ENCODE measurements at regions not wholly inside any gene's neighbourhood (a gene's known extent, or its start where the extent isn't known, plus 50 kb on each side); places are given as distances from the start of the nearest gene placed in this dataset.

GRCh38 chr12:89106950-89107349 is 245.4 kb downstream of the DUSP6 start:
- no peak overlapping the region for H3K27ac ChIP-seq
- TF ChIP-seq, protein P1, sequence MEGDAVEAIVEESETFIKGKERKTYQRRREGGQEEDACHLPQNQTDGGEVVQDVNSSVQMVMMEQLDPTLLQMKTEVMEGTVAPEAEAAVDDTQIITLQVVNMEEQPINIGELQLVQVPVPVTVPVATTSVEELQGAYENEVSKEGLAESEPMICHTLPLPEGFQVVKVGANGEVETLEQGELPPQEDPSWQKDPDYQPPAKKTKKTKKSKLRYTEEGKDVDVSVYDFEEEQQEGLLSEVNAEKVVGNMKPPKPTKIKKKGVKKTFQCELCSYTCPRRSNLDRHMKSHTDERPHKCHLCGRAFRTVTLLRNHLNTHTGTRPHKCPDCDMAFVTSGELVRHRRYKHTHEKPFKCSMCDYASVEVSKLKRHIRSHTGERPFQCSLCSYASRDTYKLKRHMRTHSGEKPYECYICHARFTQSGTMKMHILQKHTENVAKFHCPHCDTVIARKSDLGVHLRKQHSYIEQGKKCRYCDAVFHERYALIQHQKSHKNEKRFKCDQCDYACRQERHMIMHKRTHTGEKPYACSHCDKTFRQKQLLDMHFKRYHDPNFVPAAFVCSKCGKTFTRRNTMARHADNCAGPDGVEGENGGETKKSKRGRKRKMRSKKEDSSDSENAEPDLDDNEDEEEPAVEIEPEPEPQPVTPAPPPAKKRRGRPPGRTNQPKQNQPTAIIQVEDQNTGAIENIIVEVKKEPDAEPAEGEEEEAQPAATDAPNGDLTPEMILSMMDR (conservative IDR thresholded peaks at IDR 0.05): no peak

- no peak overlapping the region for H3K27ac ChIP-seq
- TF ChIP-seq, protein P1 (conservative IDR thresholded peaks at IDR 0.05): no peak
Observed at GRCh38 chr12:89105243-89105642, 247.1 kb downstream of the DUSP6 start.

DNA sequence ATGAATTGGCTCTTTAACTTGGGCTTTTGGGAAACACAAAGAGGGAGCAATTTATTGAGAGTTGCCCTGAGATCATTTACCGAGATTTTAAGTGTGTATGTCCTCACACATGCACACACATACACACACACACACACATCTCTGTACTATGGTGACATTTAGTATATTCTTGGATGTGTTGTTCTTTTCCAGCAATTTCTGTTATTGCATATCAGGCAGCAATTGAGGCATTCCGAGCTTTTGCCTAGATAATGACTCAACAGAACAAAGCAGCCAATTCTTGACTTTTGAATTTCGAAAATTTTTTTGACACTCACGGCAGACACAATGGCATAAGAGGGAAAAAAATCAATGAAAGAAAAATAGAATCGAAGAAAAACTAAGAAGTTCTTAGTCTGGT is 248.5 kb downstream of the DUSP6 start:
- TF ChIP-seq, protein P1 (conservative IDR thresholded peaks at IDR 0.05): no peak
- no peak overlapping the region for H3K27ac ChIP-seq

DNA sequence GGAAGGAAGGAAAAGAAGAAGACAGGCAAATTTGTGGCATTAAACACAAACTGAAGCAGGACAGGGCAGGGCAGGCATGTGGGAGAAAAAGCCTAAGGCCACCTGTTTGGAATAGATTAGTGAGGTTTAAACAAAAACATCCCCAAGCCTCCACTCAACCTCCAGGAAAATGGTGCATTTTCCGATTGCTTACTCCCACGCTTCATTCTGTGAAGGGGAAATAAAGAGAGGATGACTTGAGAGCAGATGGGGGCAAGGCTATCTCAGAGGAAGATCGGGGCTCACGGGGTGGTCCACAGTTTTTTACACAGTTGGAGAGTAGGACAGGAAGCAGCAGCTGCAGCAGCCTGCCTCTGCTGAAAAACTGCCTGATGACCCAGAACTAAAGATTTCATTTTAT is 250.9 kb downstream of the DUSP6 start:
- H3K27ac ChIP-seq: no peak overlapping the region
- TF ChIP-seq, protein P1 (conservative IDR thresholded peaks at IDR 0.05): no peak

DNA sequence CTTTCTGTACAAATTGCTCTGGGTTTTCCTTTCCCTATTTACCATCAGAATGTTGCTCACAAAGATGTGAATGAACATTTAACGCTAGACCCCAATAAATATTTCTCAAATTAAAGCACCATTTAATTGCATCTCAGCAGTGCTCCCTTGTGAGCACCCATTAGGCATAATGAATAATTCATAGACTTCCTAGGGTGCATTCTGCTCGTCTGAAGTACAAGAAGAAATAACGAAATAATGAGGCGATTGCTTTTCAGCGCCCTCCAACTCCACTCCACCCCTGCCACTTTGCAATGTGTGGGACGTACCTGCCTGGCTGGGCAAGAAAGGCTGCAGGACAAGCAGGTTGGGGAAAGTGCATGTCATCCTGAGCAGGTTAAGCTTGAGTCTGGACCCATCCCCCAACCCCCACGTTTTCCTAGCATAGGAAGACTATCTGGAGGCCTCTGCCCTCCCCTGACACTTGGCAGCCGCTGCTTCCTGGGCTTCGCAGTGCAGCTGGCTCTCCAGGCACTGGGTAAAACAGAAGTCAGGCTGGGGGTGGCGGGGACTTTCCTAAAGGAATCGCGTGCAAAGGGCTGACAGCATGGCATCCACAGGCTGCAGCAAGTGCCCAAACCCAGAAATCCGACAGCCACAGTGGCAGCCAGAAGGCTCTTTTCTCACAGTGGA is 253.7 kb downstream of the DUSP6 start:
- no peak overlapping the region; the same call in 1 of the 2 replicates for H3K27ac ChIP-seq
- TF ChIP-seq, protein P1 (conservative IDR thresholded peaks at IDR 0.05): no peak

DNA sequence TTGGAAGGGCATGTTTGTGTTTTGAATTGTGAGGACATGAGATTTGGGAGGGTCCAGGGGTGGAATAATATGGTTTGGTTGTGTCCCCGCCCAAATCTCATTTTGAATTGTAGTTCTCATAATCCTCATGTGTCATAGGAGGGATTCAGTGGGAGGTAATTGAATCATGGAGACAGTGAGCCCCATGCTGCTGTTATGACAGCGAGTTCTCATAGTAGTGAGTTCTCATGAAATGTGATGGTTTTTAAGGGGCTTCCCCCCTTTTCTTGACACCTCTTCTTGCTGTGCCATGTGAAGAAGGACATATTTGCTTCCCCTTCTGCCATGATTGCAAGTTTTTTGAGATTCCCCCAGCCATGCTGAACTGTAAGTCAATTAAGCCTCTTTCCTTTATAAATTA is 260.0 kb downstream of the DUSP6 start:
- no peak overlapping the region for H3K27ac ChIP-seq
- TF ChIP-seq, protein P1 (conservative IDR thresholded peaks at IDR 0.05): no peak

DNA sequence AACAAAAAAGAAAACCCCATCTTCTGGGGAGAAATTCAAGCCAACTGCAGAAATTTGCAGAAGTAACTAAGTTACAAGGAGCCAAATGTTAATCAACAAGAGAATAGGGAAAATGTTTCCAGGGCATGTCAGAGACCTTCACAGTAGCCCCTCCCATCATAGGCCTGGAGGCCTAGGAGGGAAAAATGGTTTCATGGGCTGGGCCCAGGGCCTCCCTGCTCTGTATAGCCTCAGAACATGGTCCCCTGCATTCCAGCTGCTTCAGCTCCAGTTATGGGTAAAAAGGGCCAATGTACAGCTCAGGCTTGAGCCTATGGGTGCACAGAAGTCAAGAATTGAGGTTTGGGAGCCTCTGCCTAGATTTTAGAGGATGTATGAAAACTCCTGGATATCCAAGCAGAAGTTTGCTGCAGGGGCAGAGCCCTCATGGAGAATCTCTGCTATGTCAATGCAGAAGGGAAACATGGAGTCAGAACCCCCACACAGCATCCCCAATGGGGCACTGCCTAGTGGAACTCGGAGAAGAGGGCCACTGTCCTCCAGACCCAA is 260.9 kb downstream of the DUSP6 start:
- TF ChIP-seq, protein P1 (conservative IDR thresholded peaks at IDR 0.05): no peak
- H3K27ac ChIP-seq: no peak overlapping the region

All from VCaP (cell line).